ENCODE measurements at regions not wholly inside any gene's neighbourhood (a gene's known extent, or its start where the extent isn't known, plus 50 kb on each side); places are given as distances from the start of the nearest gene placed in this dataset.

DNA sequence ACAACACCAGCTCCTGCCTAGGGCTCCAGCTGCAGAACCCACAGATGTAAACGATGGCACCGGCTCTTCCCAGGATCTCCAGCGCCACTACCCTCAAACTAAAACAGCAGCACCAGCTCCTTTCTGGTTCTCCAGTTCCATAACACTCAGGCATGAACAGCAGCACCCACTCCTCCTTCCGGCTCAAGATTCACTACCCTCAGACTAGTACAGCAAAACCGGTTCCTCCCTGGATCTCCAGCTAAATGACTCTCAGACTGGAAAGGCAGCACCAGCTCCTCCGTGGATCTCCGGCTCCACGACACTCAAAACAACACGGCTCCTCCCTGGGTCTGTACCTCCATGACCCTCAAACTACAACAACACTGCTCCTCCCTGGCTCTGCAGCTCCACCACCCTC lies 325.0 kb downstream of the PREX1 start:
- no TSS peak for BruUV-seq (replicated peaks)
- H3K27ac ChIP-seq (ENCODE audit: extremely low read length, insufficient read depth, low read length) = no peak overlapping the region
- H4K20me1 ChIP-seq (ENCODE audit: insufficient read depth, low read length) = no peaks in the 10 kb centered on the region; the same call in 1 of the 2 replicates
- no peak overlapping the region for H3K9ac ChIP-seq (ENCODE audit: insufficient read depth, low read depth, low read length)
- WGBS (ENCODE audit: low lambda C conversion rate) = 3% methylated on average over 9 of the region's 9 CpGs
- FAIRE-seq = no peak
- CTCF ChIA-PET (ENCODE audit: low intra/inter-chr PET ratio, low total read pairs) = no interaction called here
- no peaks in the 10 kb centered on the region for H3K4me1 ChIP-seq (ENCODE audit: insufficient read depth, low read length)
- POLR2A ChIA-PET = no interaction called here
- H3K36me3 ChIP-seq (replicated peaks in 1 of 2; ENCODE audit: control insufficient read depth in 1 of 2, insufficient read depth in 2 of 2, low read length in 2 of 2) = no peaks in the 10 kb centered on the region
- peaks cover 21 to 47% of the 10 kb centered on the region in 2 experiments for H3K27me3 ChIP-seq (ENCODE audit: control insufficient read depth in 1 of 2, insufficient read depth in 2 of 2, low read length in 2 of 2)
- in situ Hi-C loops (cut with HindIII; ENCODE audit: extremely low pct_ligation_motif_present, low pct_unique_long_range_greater_than_20kb) (no loop called here), intact Hi-C loops (cut with micrococcal nuclease; ENCODE audit: unreplicated experiment) (no loop called here)
- H3K79me2 ChIP-seq (ENCODE audit: insufficient read depth, low read length) = no peaks in the 10 kb centered on the region
- no peak overlapping the region for H3K4me2 ChIP-seq (ENCODE audit: low read depth, low read length)
- ATAC-seq = peak; percentile 30; the same call in 1 of the 3 replicates
- H3K4me3 ChIP-seq (replicated peaks in 1 of 3; ENCODE audit: insufficient read depth in 1 of 3, low read depth in 2 of 3, low read length in 3 of 3) = no peak overlapping the region
- no peaks in the 10 kb centered on the region for H3K9me3 ChIP-seq (ENCODE audit: low read length)
- H2AFZ ChIP-seq (ENCODE audit: low read length) = no peak overlapping the region
- DNase-seq (ENCODE audit: low spot score) = no peak
- no peak for TF ChIP-seq ZNF441 (CRISPR knock-in tag; IDR thresholded peaks at IDR 0.05; ENCODE audit: borderline replicate concordance)
- TF ChIP-seq ZNF549 (CRISPR knock-in tag; IDR thresholded peaks at IDR 0.05) = no peak

DNA sequence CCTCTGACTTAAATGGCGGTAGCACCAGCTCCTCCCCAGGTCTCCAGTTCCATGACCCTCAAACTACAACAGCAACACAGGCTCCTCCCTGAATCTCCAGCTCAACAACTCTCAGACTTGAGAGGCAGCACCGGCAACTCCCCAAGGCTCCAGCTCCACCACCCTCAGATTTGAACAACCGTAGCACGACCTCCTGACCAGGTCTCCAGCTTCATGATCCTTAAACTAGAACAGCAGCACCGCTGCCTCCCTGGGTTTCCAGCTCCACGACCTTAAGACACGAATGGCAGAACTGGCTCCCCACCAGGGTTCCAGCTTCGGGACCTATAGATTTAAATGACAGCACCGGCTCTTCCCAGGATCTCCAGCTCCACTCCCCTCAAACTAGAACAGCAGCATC lies 325.8 kb downstream of the PREX1 start:
- no peak overlapping the region for H3K9ac ChIP-seq (ENCODE audit: insufficient read depth, low read depth, low read length)
- intact Hi-C loops (cut with micrococcal nuclease; ENCODE audit: unreplicated experiment) = no loop called here
- no peaks in the 10 kb centered on the region; the same call in 1 of the 2 replicates for H4K20me1 ChIP-seq (ENCODE audit: insufficient read depth, low read length)
- in situ Hi-C loops (cut with HindIII; ENCODE audit: extremely low pct_ligation_motif_present, low pct_unique_long_range_greater_than_20kb) = no loop called here
- no peak overlapping the region for H3K27ac ChIP-seq (ENCODE audit: extremely low read length, insufficient read depth, low read length)
- WGBS (ENCODE audit: low lambda C conversion rate) = 9% methylated on average over 9 of the region's 9 CpGs
- no peaks in the 10 kb centered on the region for H3K4me1 ChIP-seq (ENCODE audit: insufficient read depth, low read length)
- no peaks in the 10 kb centered on the region for H3K9me3 ChIP-seq (ENCODE audit: low read length)
- H3K79me2 ChIP-seq (ENCODE audit: insufficient read depth, low read length) = no peaks in the 10 kb centered on the region
- DNase-seq (ENCODE audit: low spot score) (no peak), ATAC-seq (no peak), FAIRE-seq (no peak)
- H3K4me3 ChIP-seq (replicated peaks in 1 of 3; ENCODE audit: insufficient read depth in 1 of 3, low read depth in 2 of 3, low read length in 3 of 3) = no peak overlapping the region
- peaks cover 21 to 47% of the 10 kb centered on the region in 2 experiments for H3K27me3 ChIP-seq (ENCODE audit: control insufficient read depth in 1 of 2, insufficient read depth in 2 of 2, low read length in 2 of 2)
- H2AFZ ChIP-seq (ENCODE audit: low read length) = no peak overlapping the region
- BruUV-seq (replicated peaks) = no TSS peak
- POLR2A ChIA-PET = no interaction called here
- H3K36me3 ChIP-seq (replicated peaks in 1 of 2; ENCODE audit: control insufficient read depth in 1 of 2, insufficient read depth in 2 of 2, low read length in 2 of 2) = no peaks in the 10 kb centered on the region
- no peak overlapping the region for H3K4me2 ChIP-seq (ENCODE audit: low read depth, low read length)
- CTCF ChIA-PET (ENCODE audit: low intra/inter-chr PET ratio, low total read pairs) = no interaction called here
- TF ChIP-seq SIX4 (CRISPR knock-in tag; IDR thresholded peaks at IDR 0.05) (no peak), ZNF282 (IDR thresholded peaks at IDR 0.05; ENCODE audit: partially characterized antibody) (no peak), HOXA9 (CRISPR knock-in tag; IDR thresholded peaks at IDR 0.05; ENCODE audit: borderline replicate concordance) (no peak), CCAR2 (optimal IDR thresholded peaks at IDR 0.05; ENCODE audit: low read depth, low read length) (no peak), MAFF (IDR thresholded peaks at IDR 0.05; ENCODE audit: low read depth, low read length) (no peak), TSC22D2 (CRISPR knock-in tag; IDR thresholded peaks at IDR 0.05; ENCODE audit: borderline replicate concordance) (no peak), ZNF883 (CRISPR knock-in tag; IDR thresholded peaks at IDR 0.05; ENCODE audit: not compliant biosample characterization) (no peak), NFYB (CRISPR knock-in tag; IDR thresholded peaks at IDR 0.05) (no peak)
- TF ChIP-seq, protein P1, sequence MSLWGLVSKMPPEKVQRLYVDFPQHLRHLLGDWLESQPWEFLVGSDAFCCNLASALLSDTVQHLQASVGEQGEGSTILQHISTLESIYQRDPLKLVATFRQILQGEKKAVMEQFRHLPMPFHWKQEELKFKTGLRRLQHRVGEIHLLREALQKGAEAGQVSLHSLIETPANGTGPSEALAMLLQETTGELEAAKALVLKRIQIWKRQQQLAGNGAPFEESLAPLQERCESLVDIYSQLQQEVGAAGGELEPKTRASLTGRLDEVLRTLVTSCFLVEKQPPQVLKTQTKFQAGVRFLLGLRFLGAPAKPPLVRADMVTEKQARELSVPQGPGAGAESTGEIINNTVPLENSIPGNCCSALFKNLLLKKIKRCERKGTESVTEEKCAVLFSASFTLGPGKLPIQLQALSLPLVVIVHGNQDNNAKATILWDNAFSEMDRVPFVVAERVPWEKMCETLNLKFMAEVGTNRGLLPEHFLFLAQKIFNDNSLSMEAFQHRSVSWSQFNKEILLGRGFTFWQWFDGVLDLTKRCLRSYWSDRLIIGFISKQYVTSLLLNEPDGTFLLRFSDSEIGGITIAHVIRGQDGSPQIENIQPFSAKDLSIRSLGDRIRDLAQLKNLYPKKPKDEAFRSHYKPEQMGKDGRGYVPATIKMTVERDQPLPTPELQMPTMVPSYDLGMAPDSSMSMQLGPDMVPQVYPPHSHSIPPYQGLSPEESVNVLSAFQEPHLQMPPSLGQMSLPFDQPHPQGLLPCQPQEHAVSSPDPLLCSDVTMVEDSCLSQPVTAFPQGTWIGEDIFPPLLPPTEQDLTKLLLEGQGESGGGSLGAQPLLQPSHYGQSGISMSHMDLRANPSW (CRISPR knock-in tag; IDR thresholded peaks at IDR 0.05; ENCODE audit: borderline replicate concordance) = no peak
- TF ChIP-seq, protein P2, sequence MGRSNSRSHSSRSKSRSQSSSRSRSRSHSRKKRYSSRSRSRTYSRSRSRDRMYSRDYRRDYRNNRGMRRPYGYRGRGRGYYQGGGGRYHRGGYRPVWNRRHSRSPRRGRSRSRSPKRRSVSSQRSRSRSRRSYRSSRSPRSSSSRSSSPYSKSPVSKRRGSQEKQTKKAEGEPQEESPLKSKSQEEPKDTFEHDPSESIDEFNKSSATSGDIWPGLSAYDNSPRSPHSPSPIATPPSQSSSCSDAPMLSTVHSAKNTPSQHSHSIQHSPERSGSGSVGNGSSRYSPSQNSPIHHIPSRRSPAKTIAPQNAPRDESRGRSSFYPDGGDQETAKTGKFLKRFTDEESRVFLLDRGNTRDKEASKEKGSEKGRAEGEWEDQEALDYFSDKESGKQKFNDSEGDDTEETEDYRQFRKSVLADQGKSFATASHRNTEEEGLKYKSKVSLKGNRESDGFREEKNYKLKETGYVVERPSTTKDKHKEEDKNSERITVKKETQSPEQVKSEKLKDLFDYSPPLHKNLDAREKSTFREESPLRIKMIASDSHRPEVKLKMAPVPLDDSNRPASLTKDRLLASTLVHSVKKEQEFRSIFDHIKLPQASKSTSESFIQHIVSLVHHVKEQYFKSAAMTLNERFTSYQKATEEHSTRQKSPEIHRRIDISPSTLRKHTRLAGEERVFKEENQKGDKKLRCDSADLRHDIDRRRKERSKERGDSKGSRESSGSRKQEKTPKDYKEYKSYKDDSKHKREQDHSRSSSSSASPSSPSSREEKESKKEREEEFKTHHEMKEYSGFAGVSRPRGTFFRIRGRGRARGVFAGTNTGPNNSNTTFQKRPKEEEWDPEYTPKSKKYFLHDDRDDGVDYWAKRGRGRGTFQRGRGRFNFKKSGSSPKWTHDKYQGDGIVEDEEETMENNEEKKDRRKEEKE (IDR thresholded peaks at IDR 0.05) = no peak
- TF ChIP-seq, protein P3, sequence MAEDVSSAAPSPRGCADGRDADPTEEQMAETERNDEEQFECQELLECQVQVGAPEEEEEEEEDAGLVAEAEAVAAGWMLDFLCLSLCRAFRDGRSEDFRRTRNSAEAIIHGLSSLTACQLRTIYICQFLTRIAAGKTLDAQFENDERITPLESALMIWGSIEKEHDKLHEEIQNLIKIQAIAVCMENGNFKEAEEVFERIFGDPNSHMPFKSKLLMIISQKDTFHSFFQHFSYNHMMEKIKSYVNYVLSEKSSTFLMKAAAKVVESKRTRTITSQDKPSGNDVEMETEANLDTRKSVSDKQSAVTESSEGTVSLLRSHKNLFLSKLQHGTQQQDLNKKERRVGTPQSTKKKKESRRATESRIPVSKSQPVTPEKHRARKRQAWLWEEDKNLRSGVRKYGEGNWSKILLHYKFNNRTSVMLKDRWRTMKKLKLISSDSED (CRISPR knock-in tag; IDR thresholded peaks at IDR 0.05) = no peak
